Type B pancreatic cell (in vitro differentiated cells): ENCODE measurements at regions not wholly inside any gene's neighbourhood (a gene's known extent, or its start where the extent isn't known, plus 50 kb on each side); places are given as distances from the start of the nearest gene placed in this dataset.

Experiments
- DNase-seq: peaks from one replicate; pipeline ENCODE4 v3.0.0; 2021; ENCODE audit warnings: mixed read lengths; ENCODE audit not compliant: unreplicated experiment; ENCODE audit errors: extremely low spot score
- H3K27ac Mint-ChIP-seq: 2 replicates; pipeline ENCODE4 v1.8.0; 2021; ENCODE audit warnings: mild to moderate bottlenecking, mixed read lengths
- H3K27me3 Mint-ChIP-seq: 2 replicates; pipeline ENCODE4 v1.8.0; 2021; ENCODE audit warnings: mixed read lengths
- H3K36me3 Mint-ChIP-seq: 2 replicates; pipeline ENCODE4 v1.8.0; 2021; ENCODE audit warnings: mixed read lengths
- H3K4me1 Mint-ChIP-seq: one replicate; pipeline ENCODE4 v1.8.0; 2021; ENCODE audit warnings: mixed read lengths; ENCODE audit not compliant: unreplicated experiment
- H3K4me3 Mint-ChIP-seq: 2 replicates; pipeline ENCODE4 v1.8.0; 2021; ENCODE audit warnings: mild to moderate bottlenecking, mixed read lengths
- H3K9me3 Mint-ChIP-seq: 2 replicates; pipeline ENCODE4 v1.8.0; 2021; ENCODE audit warnings: mixed read lengths
- CTCF ChIP-seq: fragments of 200-600 bp; sonication (generic); conservative IDR thresholded peaks from 2 replicates; pipeline ENCODE4 v1.5.0; 2021; ENCODE audit warnings: antibody characterized with exemption, mild to moderate bottlenecking

GRCh38 chr10:78895469-78895868, 173.3 kb upstream of the ZMIZ1 start:
- H3K4me3 Mint-ChIP-seq: no peak overlapping the region
- peak; percentile 48 for DNase-seq
- peaks cover 5% of the 10 kb centered on the region for H3K27me3 Mint-ChIP-seq
- H3K27ac Mint-ChIP-seq: no peak overlapping the region
- no peaks in the 10 kb centered on the region for H3K36me3 Mint-ChIP-seq
- TF ChIP-seq CTCF: no peak
- H3K9me3 Mint-ChIP-seq: no peaks in the 10 kb centered on the region
- H3K4me1 Mint-ChIP-seq: peaks cover 10% of the 10 kb centered on the region

GRCh38 chr10:78896159-78896928, 172.4 kb upstream of the ZMIZ1 start:
- no peaks in the 10 kb centered on the region for H3K9me3 Mint-ChIP-seq
- H3K27ac Mint-ChIP-seq: no peak overlapping the region
- H3K4me3 Mint-ChIP-seq: no peak overlapping the region
- peak; percentile 62 for DNase-seq
- no peak for TF ChIP-seq CTCF
- H3K4me1 Mint-ChIP-seq: peaks cover 10% of the 10 kb centered on the region
- peaks cover 5% of the 10 kb centered on the region for H3K27me3 Mint-ChIP-seq
- no peaks in the 10 kb centered on the region for H3K36me3 Mint-ChIP-seq

GRCh38 chr10:78898341-78899097, 170.2 kb upstream of the ZMIZ1 start:
- Mint-ChIP-seq H3K4me1 (peaks cover 5% of the 10 kb centered on the region), H3K4me3 (no peak overlapping the region), H3K27me3 (peaks cover 5% of the 10 kb centered on the region), H3K27ac (no peak overlapping the region), H3K9me3 (no peaks in the 10 kb centered on the region), H3K36me3 (no peaks in the 10 kb centered on the region)
- no peak for TF ChIP-seq CTCF
- peak; percentile 43 for DNase-seq

- H3K9me3 Mint-ChIP-seq: no peaks in the 10 kb centered on the region
- H3K4me3 Mint-ChIP-seq: no peak overlapping the region
- TF ChIP-seq CTCF: no peak
- no peaks in the 10 kb centered on the region for H3K36me3 Mint-ChIP-seq
- no peak overlapping the region for H3K27ac Mint-ChIP-seq
- H3K4me1 Mint-ChIP-seq: peaks cover 5% of the 10 kb centered on the region
- peaks cover 2% of the 10 kb centered on the region for H3K27me3 Mint-ChIP-seq
- DNase-seq: peak; percentile 37
Measured at GRCh38 chr10:78899098-78899754, 169.5 kb upstream of the ZMIZ1 start.

- Mint-ChIP-seq H3K27ac (no peak overlapping the region), H3K27me3 (peaks cover 5% of the 10 kb centered on the region), H3K4me1 (peaks cover 5% of the 10 kb centered on the region), H3K9me3 (no peaks in the 10 kb centered on the region), H3K4me3 (no peak overlapping the region), H3K36me3 (no peaks in the 10 kb centered on the region)
- peak; percentile 52 for DNase-seq
- no peak for TF ChIP-seq CTCF
Measured at GRCh38 chr10:78899996-78900714, 168.6 kb upstream of the ZMIZ1 start.
